ENCODE measurements at regions not wholly inside any gene's neighbourhood (a gene's known extent, or its start where the extent isn't known, plus 50 kb on each side); places are given as distances from the start of the nearest gene placed in this dataset.

GRCh38 chr4:160038615-160039014, 935.7 kb downstream of the RAPGEF2 start:
- Histone ChIP-seq H3K27ac (ENCODE audit: control insufficient read depth, insufficient read depth, low read length) (no peak overlapping the region), H3K27me3 (ENCODE audit: control insufficient read depth, extremely low read depth, insufficient read depth, low read length) (no peaks in the 10 kb centered on the region), H4K20me1 (ENCODE audit: control insufficient read depth, extremely low read depth, insufficient read depth, low read length) (no peaks in the 10 kb centered on the region), H3K36me3 (ENCODE audit: control insufficient read depth in 2 of 2, extremely low read depth in 1 of 2, insufficient read depth in 2 of 2, low read length in 2 of 2) (no peaks in the 10 kb centered on the region), H3K79me2 (ENCODE audit: control insufficient read depth, insufficient read depth, low read length) (no peaks in the 10 kb centered on the region), H3K4me2 (ENCODE audit: control insufficient read depth, extremely low read depth, insufficient read depth, low read depth, low read length) (no peak overlapping the region), H3K9me1 (ENCODE audit: control insufficient read depth, extremely low read depth, insufficient read depth, low read length) (no peaks in the 10 kb centered on the region), H3K9ac (ENCODE audit: control insufficient read depth, extremely low read depth, insufficient read depth, low read length) (no peak overlapping the region), H2AFZ (ENCODE audit: control insufficient read depth, low read length) (no peak overlapping the region), H3K4me3 (ENCODE audit: control insufficient read depth in 2 of 3, extremely low read depth in 1 of 3, insufficient read depth in 2 of 3, low read depth in 1 of 3, low read length in 3 of 3) (no peak overlapping the region), H3K4me1 (ENCODE audit: control insufficient read depth, extremely low read depth, insufficient read depth, low read length) (no peaks in the 10 kb centered on the region), H3K9me3 (ENCODE audit: control insufficient read depth, low read depth, low read length) (no peaks in the 10 kb centered on the region)
- dilution Hi-C loops (cut with MboI; ENCODE audit: extremely low pct_ligation_motif_present, low sequenced_read_pairs) = no loop called here
- FAIRE-seq = no peak
- no peak for DNase-seq (ENCODE audit: low read depth, low spot score)
- TF ChIP-seq EZH2 (IDR thresholded peaks at IDR 0.05; ENCODE audit: low read length) = no peak
- TF ChIP-seq CTCF (optimal IDR thresholded peaks at IDR 0.05 in 1 of 3, IDR thresholded peaks at IDR 0.05 in 1 of 3, conservative IDR thresholded peaks at IDR 0.05 in 1 of 3; ENCODE audit: extremely low read depth in 1 of 3, insufficient read depth in 2 of 3, low read length in 3 of 3) = no peak

- Histone ChIP-seq H3K4me3 (ENCODE audit: control insufficient read depth in 2 of 3, extremely low read depth in 1 of 3, insufficient read depth in 2 of 3, low read depth in 1 of 3, low read length in 3 of 3) (no peak overlapping the region), H3K36me3 (ENCODE audit: control insufficient read depth in 2 of 2, extremely low read depth in 1 of 2, insufficient read depth in 2 of 2, low read length in 2 of 2) (no peaks in the 10 kb centered on the region), H4K20me1 (ENCODE audit: control insufficient read depth, extremely low read depth, insufficient read depth, low read length) (no peaks in the 10 kb centered on the region), H3K79me2 (ENCODE audit: control insufficient read depth, insufficient read depth, low read length) (no peaks in the 10 kb centered on the region), H3K9me3 (ENCODE audit: control insufficient read depth, low read depth, low read length) (no peaks in the 10 kb centered on the region), H3K27me3 (ENCODE audit: control insufficient read depth, extremely low read depth, insufficient read depth, low read length) (no peaks in the 10 kb centered on the region), H3K4me1 (ENCODE audit: control insufficient read depth, extremely low read depth, insufficient read depth, low read length) (no peaks in the 10 kb centered on the region), H3K27ac (ENCODE audit: control insufficient read depth, insufficient read depth, low read length) (no peak overlapping the region), H3K4me2 (ENCODE audit: control insufficient read depth, extremely low read depth, insufficient read depth, low read depth, low read length) (no peak overlapping the region), H3K9ac (ENCODE audit: control insufficient read depth, extremely low read depth, insufficient read depth, low read length) (no peak overlapping the region), H3K9me1 (ENCODE audit: control insufficient read depth, extremely low read depth, insufficient read depth, low read length) (no peaks in the 10 kb centered on the region), H2AFZ (ENCODE audit: control insufficient read depth, low read length) (no peak overlapping the region)
- TF ChIP-seq CTCF (optimal IDR thresholded peaks at IDR 0.05 in 1 of 3, IDR thresholded peaks at IDR 0.05 in 1 of 3, conservative IDR thresholded peaks at IDR 0.05 in 1 of 3; ENCODE audit: extremely low read depth in 1 of 3, insufficient read depth in 2 of 3, low read length in 3 of 3) (no peak), EZH2 (IDR thresholded peaks at IDR 0.05; ENCODE audit: low read length) (no peak)
- dilution Hi-C loops (cut with MboI; ENCODE audit: extremely low pct_ligation_motif_present, low sequenced_read_pairs) = no loop called here
- FAIRE-seq = no peak
- no peak for DNase-seq (ENCODE audit: low read depth, low spot score)
These were observed 941.8 kb downstream of the RAPGEF2 start for GRCh38 chr4:160044693-160045092.

Measured in keratinocyte (primary cell).